HK-2 (cell line): ENCODE measurements at regions not wholly inside any gene's neighbourhood (a gene's known extent, or its start where the extent isn't known, plus 50 kb on each side); places are given as distances from the start of the nearest gene placed in this dataset.

Source experiments
- DNase-seq: peaks from one replicate; pipeline ENCODE4 v3.0.0-alpha.2; 2018; ENCODE audit not compliant: unreplicated experiment

DNA sequence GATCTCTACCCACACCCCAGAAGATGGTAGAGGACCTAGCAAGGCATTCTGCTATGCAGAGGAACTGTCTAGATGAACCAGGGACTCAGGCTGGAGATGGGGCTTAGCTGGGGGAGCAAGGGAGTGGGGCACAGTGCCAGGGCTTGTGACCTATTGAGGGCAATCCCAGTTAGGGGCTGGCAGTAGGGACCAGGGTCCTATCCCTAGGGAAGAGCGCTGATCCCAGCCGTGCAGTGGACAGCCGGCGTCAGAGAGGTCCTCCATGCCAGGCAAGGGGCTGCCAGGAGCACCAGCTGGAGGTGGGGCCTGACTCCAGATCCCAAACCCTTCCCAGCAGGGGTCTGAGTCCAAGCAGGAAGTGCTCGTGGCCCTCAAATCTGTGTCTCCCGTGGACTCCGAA, 52.7 kb upstream of the NEURL1B start:
- DNase-seq = no peak

DNA sequence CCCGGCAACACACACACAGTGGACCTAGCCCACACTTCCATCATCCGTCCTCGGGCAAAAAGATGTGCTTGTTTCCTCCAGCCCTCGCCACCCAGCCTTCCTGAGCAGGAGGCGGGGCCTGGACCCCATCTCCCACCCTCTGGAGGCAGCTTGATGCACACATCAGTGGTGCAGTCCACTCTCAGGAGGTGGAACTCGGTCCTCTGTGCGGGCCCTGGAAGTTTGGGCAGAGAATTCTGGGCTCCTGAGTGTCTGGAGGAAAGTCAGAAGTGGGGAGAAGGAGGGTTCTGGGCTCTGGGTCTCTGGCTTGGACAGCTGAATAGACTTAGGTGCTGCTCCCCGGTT, 54.0 kb upstream of the NEURL1B start:
- no peak for DNase-seq

DNA sequence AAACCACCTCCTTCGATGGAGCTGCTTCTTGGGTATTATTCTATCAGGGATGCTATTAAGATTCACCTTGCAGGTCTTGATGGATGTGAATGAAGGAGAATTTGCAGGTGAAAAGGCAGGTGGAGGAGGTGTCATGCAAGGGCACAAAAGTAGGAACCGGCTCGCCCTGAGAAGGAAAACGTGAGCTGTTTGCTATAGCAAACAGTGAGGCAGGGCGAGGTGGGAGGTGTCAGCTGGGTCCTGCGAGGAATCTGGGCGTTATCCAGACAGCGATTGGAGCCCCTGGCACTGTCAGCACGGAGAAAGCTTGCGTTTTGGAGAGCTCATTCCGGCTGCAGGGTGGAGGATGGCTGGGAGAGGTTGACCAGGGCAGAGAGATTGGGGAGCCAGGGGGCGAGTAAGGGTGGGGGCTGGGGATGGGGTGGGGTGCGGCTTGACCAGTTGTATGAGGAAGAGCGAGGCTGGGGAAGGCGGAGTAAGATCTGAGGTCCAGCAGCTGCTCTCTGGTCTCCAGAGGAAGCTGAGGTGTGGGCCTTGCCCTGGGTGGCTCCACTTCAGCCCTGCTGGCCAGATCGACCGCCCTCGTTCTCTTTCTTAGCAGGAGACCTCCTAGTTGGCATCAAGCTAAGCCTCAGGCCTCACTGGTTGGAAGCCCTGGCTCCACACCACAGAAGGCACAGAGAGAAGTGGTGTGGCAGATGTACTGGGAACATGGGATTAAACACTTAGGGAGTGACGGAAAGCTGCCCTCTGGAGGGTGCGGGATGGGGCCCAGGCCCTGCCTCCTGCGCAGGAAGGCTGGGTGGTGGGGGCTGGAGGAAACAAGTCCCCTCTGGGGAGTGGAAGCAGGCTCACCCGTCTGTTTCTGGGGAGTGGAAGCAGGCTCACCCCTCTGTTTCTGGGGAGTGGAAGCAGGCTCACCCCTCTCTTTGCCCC, 54.7 kb upstream of the NEURL1B start:
- no peak for DNase-seq

DNA sequence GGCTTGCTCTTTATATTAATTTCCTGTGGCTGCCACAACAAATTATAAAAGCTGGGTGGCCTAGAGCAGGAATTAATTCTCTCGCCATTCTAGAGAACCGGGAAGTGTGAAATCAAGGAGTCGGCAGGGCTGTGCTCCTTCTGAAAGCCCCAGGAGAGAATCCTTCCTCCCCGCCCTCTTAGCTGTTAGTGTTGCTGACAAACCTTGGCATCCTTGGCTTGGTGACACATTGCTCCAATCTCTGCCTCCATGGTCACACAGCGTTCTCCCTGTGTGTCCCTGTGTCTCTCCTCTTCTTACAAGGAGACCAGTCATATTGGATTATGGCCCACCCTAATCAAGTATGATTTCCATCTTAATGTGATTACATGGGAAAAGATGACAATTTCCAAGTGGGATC, 55.9 kb upstream of the NEURL1B start:
- DNase-seq = no peak

DNA sequence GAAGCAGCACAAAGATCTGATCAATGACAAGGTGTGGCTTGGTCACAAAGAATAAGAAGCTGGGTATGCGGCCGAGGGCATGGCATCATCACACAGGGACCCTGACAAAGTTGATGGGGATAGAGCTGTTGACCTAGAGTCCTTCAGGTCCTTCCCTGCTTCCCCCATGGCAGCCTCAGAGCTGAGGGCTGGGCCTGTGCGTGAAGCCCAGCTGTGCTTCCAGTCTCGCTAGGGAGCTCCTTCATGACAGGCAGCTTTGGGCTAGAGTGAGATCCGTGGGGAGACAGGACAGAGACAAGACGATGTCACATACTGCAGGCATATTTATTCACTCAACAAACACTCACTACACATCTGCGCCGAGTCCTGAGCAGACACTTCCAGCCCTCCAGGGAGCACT, 56.4 kb upstream of the NEURL1B start:
- no peak for DNase-seq

DNA sequence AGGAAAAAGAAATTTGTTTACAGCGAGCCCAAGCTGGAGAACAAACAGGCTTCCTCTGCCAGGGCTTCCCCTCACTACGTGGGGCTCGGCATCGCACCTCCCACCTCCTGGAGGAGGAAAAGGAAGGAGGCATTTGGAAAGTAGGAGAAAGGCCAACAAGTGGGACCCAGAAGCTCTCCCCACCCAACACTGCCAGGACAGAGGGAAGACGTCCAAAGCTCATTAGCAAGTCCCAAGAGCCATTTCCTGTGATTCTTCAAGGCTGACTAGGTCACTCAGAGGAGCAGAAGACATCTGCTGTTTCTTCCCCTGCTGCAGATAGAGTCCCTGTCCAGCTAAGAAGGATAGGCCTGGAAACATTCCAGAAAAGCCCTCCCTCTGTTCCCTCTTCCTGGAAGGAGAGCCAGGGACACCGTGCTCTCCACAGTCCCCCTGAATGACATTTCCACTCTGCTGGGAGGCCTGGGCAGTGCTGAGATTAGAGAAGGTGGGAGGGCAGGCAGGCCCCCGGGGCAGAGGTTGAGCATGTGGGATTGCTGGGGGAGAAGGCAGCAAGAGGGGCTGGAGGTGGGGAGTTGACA, 57.0 kb upstream of the NEURL1B start:
- no peak for DNase-seq

DNA sequence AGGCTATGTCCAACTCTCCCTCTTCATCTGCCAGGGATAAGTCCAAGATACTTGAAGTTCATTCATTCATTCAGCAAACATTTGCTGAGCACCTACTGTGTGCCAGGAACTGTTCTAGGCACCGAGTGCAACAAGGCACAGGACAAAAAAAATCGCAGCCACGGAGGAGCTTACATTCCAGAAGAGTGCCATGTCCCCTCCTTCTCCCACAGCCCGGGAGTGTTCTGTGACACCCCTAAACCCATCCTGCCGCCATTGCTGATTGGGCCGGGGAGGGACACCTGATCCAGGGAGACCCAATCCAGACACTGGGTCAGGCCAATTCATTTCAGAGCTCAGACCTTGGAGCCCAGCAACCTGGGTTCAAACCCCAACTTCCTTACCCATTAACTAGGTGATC, 58.1 kb upstream of the NEURL1B start:
- no peak for DNase-seq

DNA sequence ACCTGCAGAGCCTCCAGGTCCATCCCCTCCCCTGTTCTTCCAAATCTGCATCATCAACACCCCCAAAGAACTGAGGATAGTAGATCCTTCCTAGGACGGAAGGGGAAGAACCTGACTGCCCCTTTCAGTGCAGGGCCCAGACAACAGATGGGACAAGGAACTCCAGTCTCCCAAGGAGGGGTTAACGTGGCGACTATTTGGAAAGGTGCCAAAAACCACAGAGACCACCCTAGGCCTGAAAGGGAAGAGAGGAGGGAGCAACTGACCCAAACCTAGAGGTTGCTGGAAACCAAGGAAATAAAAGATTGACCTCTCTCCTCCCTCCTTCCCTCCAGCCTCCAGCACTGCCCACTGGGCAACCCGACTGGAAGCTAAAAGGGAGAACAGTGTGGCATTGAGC, 59.7 kb upstream of the NEURL1B start:
- no peak for DNase-seq

DNA sequence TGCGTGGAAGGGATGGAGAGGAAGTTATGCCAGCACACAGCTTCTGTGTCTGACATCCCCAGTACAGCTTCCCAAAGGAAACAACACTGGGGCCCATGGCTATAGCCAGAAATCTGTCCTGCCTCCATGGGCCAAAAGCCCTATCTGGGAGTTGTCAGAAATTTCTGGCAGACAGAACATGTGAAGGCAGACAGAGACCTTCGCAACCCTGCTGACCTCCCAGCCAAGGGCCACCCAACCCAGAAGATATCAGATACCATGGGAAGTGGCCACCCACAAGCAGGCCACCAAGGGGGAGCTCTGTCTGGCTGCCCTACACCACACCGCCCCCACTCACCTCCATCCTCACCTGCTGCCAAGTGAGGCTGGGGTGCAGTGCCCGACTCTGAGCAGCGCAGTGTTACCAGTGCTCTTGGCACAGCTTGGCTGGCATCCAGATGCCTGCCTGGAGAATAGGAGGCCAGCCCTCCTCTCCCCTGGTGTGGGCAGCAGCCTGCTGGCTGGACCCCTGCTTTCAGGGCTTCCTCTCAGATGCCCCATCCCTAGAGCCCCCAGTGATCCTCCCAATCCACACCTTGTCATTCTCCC, 61.6 kb upstream of the NEURL1B start:
- DNase-seq = no peak

DNA sequence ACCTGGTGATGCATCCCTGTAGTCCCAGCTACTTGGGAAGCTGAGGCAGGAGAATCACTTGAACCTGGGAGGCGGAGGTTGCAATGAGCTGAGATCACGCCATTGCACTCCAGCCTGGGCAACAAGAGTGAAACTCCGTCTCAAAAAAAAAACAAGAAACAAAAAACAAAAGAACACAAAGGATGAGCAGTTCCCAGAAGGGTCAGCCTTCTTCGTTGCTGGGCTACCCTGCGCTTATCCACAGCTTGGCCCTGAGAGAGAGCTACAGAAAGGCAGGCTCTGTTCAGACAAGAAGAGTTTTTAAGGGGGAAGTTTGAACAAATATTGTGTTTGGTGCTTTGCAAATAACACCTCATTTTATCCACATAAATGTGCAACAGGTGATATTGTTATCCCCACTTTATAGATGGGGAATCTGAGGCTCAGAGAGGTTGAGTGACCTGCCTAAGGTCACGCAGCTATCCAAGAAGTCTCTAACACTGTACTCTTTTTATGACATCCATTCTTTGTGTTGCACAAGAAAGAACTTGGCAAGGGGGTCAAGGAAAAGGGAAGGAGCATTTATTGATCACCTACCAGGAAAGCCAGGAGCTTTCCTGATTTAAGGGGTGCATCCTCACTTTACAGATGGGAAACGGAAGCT, 63.7 kb upstream of the NEURL1B start:
- no peak for DNase-seq

DNA sequence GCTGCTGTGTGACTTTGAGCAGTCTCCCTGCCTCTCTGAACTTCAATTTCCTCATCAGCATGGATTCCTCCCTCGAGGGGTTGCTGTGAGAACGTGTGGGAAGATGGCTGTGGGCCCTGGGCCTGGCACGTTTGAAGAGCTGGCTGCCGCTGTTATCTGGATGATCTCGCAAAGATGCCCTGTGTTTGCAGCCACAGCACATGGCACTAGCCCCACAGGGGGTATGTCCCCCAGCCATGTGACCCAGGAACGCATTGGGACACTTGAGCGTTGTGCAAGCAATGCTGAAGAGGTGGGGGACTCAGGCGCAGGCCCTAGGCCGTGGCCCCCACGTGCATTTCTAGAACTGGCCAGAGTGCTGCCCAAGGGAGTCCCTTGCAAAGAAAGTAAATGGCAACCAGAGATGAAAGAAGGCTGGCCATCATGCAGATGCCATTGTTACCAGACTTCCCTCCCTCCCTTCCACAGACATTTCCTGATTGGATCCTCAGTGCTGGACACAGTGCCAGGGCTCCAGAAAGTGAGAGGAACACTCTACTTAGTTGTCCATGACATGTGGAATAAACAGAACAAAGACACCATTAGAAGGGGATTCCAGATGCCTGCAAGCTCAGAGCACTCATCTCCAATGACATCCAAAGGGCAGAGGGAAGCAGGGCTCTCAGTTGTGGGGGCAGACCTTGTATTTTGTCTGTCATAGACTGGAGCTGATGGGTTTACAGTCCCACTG, 65.1 kb upstream of the NEURL1B start:
- no peak for DNase-seq

DNA sequence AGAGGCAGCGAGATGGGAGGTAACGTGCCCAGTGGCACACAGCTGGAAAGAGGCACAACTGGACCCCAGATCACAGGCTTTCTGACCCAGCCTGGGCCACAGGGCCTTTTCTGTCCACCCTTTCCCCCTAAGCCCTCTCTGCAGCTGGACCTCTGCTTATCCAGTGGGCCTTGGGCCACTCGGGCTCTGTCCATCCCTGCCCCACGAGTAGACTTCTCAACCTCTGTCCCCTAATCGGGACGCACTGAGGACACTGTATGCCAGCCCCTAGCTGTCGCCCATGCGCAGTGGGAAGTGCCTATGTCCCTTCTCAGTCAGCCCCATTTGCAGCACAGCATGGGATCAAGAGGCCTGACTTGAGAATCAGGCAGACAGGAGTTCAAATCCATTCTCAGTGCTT, 65.6 kb upstream of the NEURL1B start:
- DNase-seq = no peak

DNA sequence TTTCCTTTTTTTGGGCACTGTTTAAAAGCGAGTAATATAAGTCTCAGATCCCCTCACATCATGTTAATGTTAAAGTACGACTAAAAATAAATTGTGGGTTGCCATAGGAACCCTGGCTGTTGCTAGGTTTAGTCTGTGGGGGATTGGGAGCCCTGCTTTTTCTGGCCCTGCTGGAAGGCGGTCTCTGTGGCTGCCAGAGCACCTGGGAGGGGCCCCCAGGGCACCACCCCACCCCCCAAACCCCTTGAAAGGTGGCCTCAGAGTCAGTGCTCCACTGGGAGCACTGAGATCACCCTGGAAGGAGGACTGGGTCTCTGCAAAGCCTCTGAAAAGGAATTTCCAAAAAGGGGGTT, 66.2 kb upstream of the NEURL1B start:
- no peak for DNase-seq

DNA sequence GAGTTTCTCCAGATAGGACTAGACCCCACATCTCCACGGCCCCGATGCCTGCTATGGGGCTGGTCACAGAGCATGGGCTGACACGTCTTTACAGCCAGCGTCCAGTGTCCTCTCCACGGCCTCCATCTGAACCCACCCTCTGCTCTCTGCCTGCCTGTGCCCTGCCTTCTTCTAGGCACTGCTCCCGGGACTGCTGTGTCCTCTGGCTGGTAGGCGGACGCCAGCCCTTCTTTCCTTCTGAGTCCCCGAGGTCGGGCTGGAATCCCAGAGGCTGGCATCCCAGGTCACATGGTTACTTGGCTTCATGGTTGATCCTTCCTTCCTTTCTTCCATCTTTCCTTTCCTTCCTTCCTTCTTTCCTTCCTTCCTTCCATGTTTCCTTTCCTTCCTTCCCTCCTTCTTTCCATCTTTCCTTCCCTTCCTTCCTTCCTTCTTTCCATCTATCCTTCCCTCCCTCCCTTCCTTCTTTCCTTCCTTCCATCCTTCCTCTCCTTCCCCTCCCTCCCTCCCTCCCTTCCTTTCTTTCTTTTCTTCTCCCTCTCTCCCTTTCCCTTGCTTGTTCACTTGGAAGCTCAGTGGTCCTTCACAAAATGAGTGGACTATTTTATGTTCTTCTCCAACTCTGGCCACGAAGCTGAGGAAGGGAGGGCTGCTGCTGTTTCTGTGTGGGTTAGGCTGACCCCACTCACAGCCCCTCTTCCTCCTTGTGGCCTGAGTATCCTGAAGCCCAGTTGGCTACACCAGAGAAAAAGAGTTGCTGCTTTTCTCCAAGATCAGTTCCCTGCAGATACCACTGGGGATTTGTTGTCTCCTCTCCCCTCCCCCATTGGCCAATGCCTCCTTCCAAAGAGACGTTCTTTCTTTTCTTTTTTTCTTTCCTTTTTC, 66.8 kb upstream of the NEURL1B start:
- DNase-seq = no peak

DNA sequence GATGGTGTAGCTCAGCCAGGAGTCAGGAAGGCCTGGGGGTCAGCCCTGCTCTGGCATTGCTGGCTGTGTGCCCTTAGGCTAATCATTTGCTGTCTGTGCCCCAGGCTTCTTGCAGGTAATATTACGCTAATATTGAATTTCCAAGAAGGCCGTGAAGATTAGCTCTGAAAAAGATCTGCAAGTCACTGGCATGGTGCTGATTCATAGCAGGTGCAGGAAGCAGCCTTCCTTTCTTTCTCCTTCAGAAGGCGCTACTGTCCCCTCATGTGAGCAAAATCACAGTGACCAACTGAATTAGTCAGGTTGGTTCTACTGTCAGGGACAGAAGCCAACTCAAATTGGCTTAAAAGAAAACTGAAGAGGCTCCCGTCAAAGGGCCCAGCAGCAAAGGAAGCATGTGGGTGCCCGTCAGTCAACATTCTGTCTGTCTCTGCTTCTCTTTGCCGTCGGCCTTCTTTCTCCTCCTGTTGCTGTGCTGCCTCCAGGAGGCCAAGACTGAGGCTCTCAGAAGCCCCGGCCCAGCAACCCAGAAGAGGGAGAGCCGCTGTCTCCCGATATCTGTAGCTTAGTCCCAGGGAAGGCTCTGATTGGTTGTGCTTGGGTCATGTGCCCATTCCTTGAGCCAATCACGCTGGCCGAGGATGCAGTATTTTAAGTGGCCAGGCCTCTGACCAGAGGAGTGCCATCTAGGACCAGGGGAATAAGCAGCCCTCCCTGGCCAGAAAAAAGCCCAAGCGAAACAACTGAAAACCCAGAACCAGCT, 67.8 kb upstream of the NEURL1B start:
- no peak for DNase-seq

DNA sequence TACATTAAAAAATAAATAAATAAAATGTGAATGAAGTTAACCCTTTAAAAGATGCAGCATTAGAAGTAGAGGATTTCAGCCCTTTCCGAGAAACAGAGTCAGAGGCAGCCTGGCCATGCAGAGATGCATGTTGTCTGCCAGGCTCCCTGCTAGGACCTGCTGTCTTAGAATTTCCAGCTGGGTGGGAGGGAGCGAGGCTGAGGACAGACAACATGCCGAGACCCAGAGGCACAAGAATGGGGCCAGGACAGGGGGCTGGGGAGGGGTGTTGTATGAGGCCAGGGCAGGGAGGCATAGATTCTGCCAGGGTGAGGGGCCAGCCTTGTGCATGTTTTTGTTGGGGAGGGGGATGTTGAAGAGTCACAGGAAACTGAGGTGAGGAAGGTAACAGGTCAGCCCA, 68.6 kb upstream of the NEURL1B start:
- no peak for DNase-seq

DNA sequence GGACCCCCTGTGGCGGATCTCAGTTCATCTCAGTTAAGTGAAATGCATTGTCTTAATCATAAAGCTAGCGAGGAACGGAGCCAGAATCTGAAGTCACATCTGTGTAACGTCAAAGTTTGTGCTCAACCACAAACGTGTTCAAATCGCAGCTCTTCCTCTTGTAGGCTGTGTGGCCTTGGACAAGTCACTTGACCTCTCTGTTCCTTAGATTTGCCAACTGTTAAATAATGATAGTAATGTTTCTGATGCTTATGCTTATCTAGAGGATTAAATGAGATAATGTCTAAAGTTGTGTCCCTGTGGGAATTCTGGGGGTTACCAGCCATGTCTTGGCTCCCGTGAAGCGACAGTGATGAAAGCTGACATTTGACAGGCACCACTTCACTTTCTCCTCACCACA, 69.2 kb upstream of the NEURL1B start:
- no peak for DNase-seq

DNA sequence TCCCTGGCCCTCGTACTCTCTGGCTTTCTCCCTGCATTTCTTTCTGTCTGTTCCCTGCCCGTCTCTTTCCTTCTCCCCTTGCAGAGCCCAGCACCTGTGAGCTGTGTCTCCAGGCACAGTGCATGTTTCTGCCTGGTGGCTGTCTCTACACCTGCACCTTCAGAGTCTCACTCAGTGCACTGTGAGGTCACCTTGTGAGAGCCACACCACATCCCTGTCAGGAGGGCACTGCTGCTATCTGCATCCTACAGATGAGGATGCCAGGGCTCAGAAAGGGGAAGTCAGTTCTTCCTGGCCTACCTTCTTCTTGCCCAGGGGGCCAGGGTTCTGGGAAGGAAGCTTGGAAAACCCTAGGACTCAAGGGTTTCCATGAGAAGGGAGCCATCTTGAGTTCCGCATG, 69.7 kb upstream of the NEURL1B start:
- DNase-seq = no peak

DNA sequence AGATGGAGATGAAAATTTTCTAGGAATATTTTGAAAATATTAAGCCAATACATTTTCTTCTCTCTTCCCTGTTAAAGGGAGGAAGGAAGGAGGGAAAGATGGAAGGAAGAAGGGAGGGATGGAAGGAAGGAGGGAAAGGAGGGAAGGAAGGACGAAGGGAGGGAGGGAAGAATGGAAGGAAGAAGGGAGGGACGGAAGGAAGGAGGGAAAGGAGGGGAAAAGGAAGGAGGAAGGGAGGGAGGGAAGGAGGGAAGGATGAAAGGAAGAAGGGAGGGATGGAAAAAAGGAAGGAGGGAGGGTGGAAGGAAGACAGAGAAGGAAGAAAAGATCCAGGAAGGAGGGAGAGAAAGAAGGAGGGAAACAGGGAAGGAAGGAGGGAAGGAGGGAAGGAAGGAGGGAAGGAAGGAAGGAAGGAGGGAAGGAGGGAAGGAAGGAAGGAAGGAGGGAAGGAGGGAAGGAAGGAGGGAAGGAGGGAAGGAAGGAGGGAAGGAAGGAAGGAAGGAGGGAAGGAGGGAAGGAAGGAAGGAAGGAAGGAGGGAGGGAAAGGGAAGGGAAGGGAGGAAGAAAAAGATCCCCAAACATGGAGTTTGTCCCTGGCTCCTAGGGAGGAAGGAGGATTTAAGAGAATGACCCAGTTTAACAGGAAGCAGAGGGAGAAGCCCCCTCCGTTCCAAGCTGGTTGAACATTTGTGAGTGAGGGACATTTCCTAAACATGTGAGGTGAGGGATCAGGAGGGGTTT, 70.3 kb upstream of the NEURL1B start:
- DNase-seq = no peak
